Neuronal stem cell (in vitro differentiated cells): ENCODE measurements at regions not wholly inside any gene's neighbourhood (a gene's known extent, or its start where the extent isn't known, plus 50 kb on each side); places are given as distances from the start of the nearest gene placed in this dataset.

ENCODE experiments used
- DNase-seq: peaks from one replicate; pipeline ENCODE4 v3.0.0-alpha.2; 2013; ENCODE audit warnings: low spot score
- H2AFZ ChIP-seq: one replicate; pipeline ENCODE4 v1.6.1; 2013; ENCODE audit warnings: mild to moderate bottlenecking, low read length, inconsistent platforms
- H2AK5ac ChIP-seq: 2 replicates; pipeline ENCODE4 v1.6.1; 2013; ENCODE audit warnings: low read depth, mild to moderate bottlenecking, inconsistent platforms, low read length, moderate library complexity, mixed read lengths
- H2BK120ac ChIP-seq: 2 replicates; pipeline ENCODE4 v1.6.1; 2013; ENCODE audit warnings: low read depth, mild to moderate bottlenecking, inconsistent platforms, low read length, moderate library complexity, mixed read lengths
- H2BK12ac ChIP-seq: one replicate; pipeline ENCODE4 v1.6.1; 2013; ENCODE audit warnings: low read length, inconsistent platforms
- H2BK15ac ChIP-seq: 2 replicates; pipeline ENCODE4 v1.6.1; 2013; ENCODE audit warnings: mild to moderate bottlenecking, low read length, inconsistent platforms, mixed read lengths
- H2BK5ac ChIP-seq: one replicate; pipeline ENCODE4 v1.6.1; 2013; ENCODE audit warnings: inconsistent platforms, mild to moderate bottlenecking, low read length, moderate library complexity
- H3K14ac ChIP-seq: one replicate; pipeline ENCODE4 v1.6.1; 2013; ENCODE audit warnings: low read length, inconsistent platforms
- H3K18ac ChIP-seq: 2 replicates; pipeline ENCODE4 v1.6.1; 2013; ENCODE audit warnings: low read length, inconsistent platforms
- H3K23ac ChIP-seq: 2 replicates; pipeline ENCODE4 v1.6.1; 2013; ENCODE audit warnings: low read depth, mild to moderate bottlenecking, mixed read lengths, low read length, inconsistent platforms; ENCODE audit not compliant: poor library complexity
- H3K27ac ChIP-seq: replicated peaks from 3 replicates; pipeline ENCODE4 v1.5.1; 2013; ENCODE audit warnings: low read length, inconsistent platforms
- H3K27me3 ChIP-seq, 3 experiments: 2 replicates each; pipeline ENCODE4 v1.6.1; 2013; ENCODE audit warnings: low read length in 3 of 3, mild to moderate bottlenecking in 2 of 3, inconsistent platforms in 1 of 3, low read depth in 1 of 3, mixed read lengths in 1 of 3, moderate library complexity in 1 of 3; ENCODE audit not compliant: control insufficient read depth in 3 of 3, insufficient read depth in 3 of 3
- H3K36me3 ChIP-seq, 2 donors: replicated peaks in 1 of 2; 2 replicates each; pipeline ENCODE4 v1.6.1; 2013; ENCODE audit warnings: low read length in 2 of 2; ENCODE audit not compliant: control insufficient read depth in 2 of 2, insufficient read depth in 2 of 2
- H3K4ac ChIP-seq: 2 replicates; pipeline ENCODE4 v1.6.1; 2013; ENCODE audit warnings: inconsistent platforms, mild to moderate bottlenecking, low read length, moderate library complexity
- H3K4me1 ChIP-seq, 2 donors: 1 replicate in 1 of 2; 2 replicates in 1 of 2; pipeline ENCODE4 v1.6.1; 2013; ENCODE audit warnings: low read length in 2 of 2, low read depth in 1 of 2; ENCODE audit not compliant: control insufficient read depth in 2 of 2, insufficient read depth in 1 of 2
- H3K4me2 ChIP-seq: one replicate; pipeline ENCODE4 v1.6.1; 2013; ENCODE audit warnings: mild to moderate bottlenecking, low read length, inconsistent platforms; ENCODE audit not compliant: insufficient read depth, poor library complexity, severe bottlenecking
- H3K4me3 ChIP-seq, 2 donors: 2 replicates each; pipeline ENCODE4 v1.5.1; 2013; ENCODE audit warnings: low read length in 2 of 2, mild to moderate bottlenecking in 2 of 2, inconsistent platforms in 1 of 2, moderate library complexity in 1 of 2
- H3K79me1 ChIP-seq: one replicate; pipeline ENCODE4 v1.6.1; 2013; ENCODE audit warnings: low read depth, mild to moderate bottlenecking, inconsistent platforms, low read length, moderate library complexity
- H3K9ac ChIP-seq: one replicate; pipeline ENCODE4 v1.6.1; 2013; ENCODE audit warnings: mild to moderate bottlenecking, low read depth, low read length, inconsistent platforms; ENCODE audit not compliant: poor library complexity
- H3K9me3 ChIP-seq, 2 donors: replicated peaks in 1 of 2; 2 replicates each; pipeline versions ENCODE3 to v1.6.1; 2013; ENCODE audit warnings: low read length in 2 of 2, mild to moderate bottlenecking in 2 of 2, inconsistent platforms in 1 of 2, low read depth in 1 of 2, mixed read lengths in 1 of 2, moderate library complexity in 1 of 2; ENCODE audit not compliant: control insufficient read depth in 2 of 2, insufficient read depth in 1 of 2
- H4K8ac ChIP-seq: one replicate; pipeline ENCODE4 v1.6.1; 2013; ENCODE audit warnings: low read depth, mild to moderate bottlenecking, inconsistent platforms, low read length, moderate library complexity
- H4K91ac ChIP-seq: one replicate; pipeline ENCODE4 v1.6.1; 2013; ENCODE audit warnings: low read length, low read depth, mild to moderate bottlenecking, inconsistent platforms; ENCODE audit not compliant: poor library complexity
- WGBS, 2 donors: extraction: QIAGEN DNeasy Blood & Tissue Kit; methylation state at CpG; one replicate each; pipeline ENCODE4 v1.1.7; 2013; ENCODE audit warnings: missing lambda C conversion rate in 2 of 2, mixed read lengths in 1 of 2; ENCODE audit not compliant: insufficient read length in 2 of 2, insufficient replicate concordance in 1 of 2; ENCODE audit errors: extremely low coverage in 2 of 2; 5-methylcytosine and 5-hydroxymethylcytosine counted together

DNA sequence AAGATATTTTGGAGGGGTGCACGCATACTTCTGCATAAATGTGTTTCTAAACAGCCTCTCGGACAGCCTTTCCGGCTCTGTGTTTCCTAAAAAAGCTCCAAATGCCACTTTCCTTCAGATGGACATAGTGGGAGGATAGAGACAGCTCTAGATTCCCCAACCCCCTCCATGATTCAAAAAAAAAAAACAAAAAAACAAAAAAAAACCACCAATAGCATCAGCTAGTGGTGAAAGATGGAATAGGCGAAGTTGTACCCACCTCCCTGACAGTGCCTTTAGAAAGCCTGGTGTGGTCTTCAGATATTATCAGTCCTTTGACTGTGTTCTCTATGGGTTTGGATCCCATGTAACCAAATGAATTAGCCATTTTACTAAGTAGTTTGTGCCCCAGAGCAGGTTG lies 94.1 kb downstream of the PHETA1 start:
- Histone ChIP-seq H2BK12ac (no peak overlapping the region), H2BK120ac (no peak overlapping the region), H2BK5ac (no peak overlapping the region), H3K4me1 (peaks cover 0 to 2% of the 10 kb centered on the region in 2 donors), H3K9me3 (peaks cover 0 to 2% of the 10 kb centered on the region in 2 donors), H3K9ac (no peak overlapping the region), H2BK15ac (no peak overlapping the region), H3K4me2 (no peak overlapping the region), H3K36me3 (no peaks in the 10 kb centered on the region), H3K18ac (peak overlapping the region; percentile 23), H3K14ac (no peak overlapping the region), H3K27ac (no peak overlapping the region), H4K91ac (no peak overlapping the region), H3K27me3 (no peaks in the 10 kb centered on the region), H3K4ac (no peak overlapping the region), H3K79me1 (no peaks in the 10 kb centered on the region), H3K23ac (no peak overlapping the region), H2AK5ac (no peak overlapping the region), H4K8ac (no peak overlapping the region), H2AFZ (no peak overlapping the region), H3K4me3 (no peak overlapping the region)
- no peak for DNase-seq
- WGBS, 2 donors = no CpG with 5 or more reads among the region's 4 CpGs

DNA sequence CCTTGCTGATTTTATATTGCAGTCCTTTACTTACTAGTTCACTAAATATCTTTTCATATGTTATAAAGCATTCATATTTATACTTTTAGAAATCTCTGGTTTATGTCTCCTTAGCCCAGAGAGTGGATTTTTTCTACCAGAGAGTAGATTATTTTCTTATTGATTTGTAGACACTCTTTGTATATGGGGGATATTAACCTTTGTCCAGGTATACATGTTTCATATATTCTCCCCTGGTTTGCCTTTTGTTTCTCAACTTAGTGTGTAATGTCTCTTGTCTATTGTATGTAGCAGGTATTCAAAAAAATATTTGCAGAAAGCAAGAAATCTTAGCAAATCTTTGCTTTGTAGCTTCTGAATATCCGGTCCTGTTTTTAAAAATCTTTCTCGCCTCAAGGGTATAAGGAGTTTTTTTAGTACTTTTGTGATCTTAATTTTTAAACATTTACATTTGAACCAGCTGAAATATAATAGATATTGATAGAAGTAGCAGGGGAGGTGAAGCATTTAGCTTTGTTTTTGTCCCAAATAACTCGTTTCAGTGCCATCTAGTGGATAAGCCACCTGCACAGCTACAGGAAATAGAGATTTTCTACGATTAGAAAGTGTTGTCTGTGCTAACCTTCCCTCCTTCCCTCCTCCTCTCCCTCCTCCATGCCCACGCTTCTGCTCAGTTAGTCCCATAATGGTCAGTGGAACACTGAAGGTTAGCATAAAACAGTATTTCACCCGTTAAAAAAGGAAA lies 97.0 kb downstream of the PHETA1 start:
- no peak overlapping the region for H3K18ac ChIP-seq
- no peak overlapping the region for H2AFZ ChIP-seq
- no peaks in the 10 kb centered on the region for H3K79me1 ChIP-seq
- no peak overlapping the region for H4K91ac ChIP-seq
- no peak overlapping the region for H3K9ac ChIP-seq
- H3K4me2 ChIP-seq = no peak overlapping the region
- H2BK15ac ChIP-seq = no peak overlapping the region
- H2BK5ac ChIP-seq = no peak overlapping the region
- no peak for DNase-seq
- H3K4me1 ChIP-seq = peaks cover 0 to 2% of the 10 kb centered on the region in 2 donors
- no peak overlapping the region for H3K23ac ChIP-seq
- no peaks in the 10 kb centered on the region for H3K27me3 ChIP-seq
- no peak overlapping the region for H2AK5ac ChIP-seq
- WGBS, 2 donors = no CpG with 5 or more reads among the region's 6 CpGs
- H3K36me3 ChIP-seq = no peaks in the 10 kb centered on the region
- H3K4me3 ChIP-seq = no peak overlapping the region
- H3K27ac ChIP-seq = no peak overlapping the region
- no peak overlapping the region for H4K8ac ChIP-seq
- no peak overlapping the region for H3K14ac ChIP-seq
- no peak overlapping the region for H2BK12ac ChIP-seq
- no peaks in the 10 kb centered on the region for H3K9me3 ChIP-seq
- H2BK120ac ChIP-seq = no peak overlapping the region
- H3K4ac ChIP-seq = no peak overlapping the region

DNA sequence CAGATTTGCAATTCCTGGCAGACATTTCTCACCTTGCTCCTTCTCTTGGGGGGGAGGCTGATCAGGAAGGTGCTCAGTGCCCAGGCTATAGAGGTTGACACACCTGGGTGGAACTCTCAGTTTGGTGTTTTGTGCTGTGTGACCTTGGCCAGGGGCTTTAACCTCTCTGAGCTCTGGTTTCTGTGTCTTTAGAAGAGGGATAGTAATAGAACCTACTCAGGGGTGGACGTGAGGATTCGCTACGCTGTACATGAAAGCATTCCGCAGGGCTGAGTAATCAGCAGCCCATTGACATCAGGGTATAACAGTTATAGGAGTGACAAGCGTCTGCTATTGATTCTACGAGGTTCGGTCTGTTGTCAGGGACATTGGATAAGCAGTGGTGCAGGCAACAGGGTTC lies 98.1 kb downstream of the PHETA1 start:
- Histone ChIP-seq H3K27me3 (no peaks in the 10 kb centered on the region), H4K8ac (no peak overlapping the region), H3K27ac (no peak overlapping the region), H2BK5ac (no peak overlapping the region), H3K9me3 (no peaks in the 10 kb centered on the region), H3K4me1 (peaks cover 0 to 3% of the 10 kb centered on the region in 2 donors), H3K23ac (no peak overlapping the region), H3K4me3 (no peak overlapping the region), H3K18ac (no peak overlapping the region), H3K9ac (no peak overlapping the region), H2BK12ac (no peak overlapping the region), H3K14ac (no peak overlapping the region), H2BK120ac (no peak overlapping the region), H3K4ac (no peak overlapping the region), H3K36me3 (no peaks in the 10 kb centered on the region), H3K4me2 (no peak overlapping the region), H2BK15ac (no peak overlapping the region), H2AK5ac (no peak overlapping the region), H2AFZ (no peak overlapping the region), H3K79me1 (no peaks in the 10 kb centered on the region), H4K91ac (no peak overlapping the region)
- WGBS, 2 donors = no CpG with 5 or more reads among the region's 7 CpGs
- DNase-seq = no peak

DNA sequence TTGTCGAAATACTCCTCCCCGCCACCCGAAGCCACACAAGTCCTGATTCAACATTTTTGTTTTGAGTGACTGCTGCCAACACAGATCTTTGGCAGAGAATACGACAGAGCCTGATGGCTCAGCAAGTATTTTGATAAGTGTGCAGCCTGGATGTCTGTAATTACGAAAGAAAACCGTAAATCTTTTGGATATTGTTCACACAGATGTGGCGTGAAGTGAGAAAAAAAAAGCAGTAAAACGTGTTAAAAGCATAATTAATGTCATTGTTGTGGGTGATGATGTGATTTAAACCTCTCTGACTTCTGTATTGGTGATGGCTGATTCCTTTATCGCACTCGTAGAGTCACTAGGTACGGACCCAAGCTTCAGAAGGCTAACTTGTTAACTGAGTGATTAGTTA lies 98.7 kb downstream of the PHETA1 start:
- DNase-seq = no peak
- Histone ChIP-seq H2AK5ac (no peak overlapping the region), H3K79me1 (no peaks in the 10 kb centered on the region), H3K4me1 (peaks cover 0 to 3% of the 10 kb centered on the region in 2 donors), H2BK120ac (no peak overlapping the region), H3K4me3 (no peak overlapping the region), H3K18ac (no peak overlapping the region), H3K9me3 (no peaks in the 10 kb centered on the region), H3K36me3 (no peaks in the 10 kb centered on the region), H4K8ac (no peak overlapping the region), H2BK12ac (no peak overlapping the region), H3K14ac (no peak overlapping the region), H2BK5ac (no peak overlapping the region), H3K4me2 (no peak overlapping the region), H3K9ac (no peak overlapping the region), H3K27ac (no peak overlapping the region), H3K23ac (no peak overlapping the region), H3K4ac (no peak overlapping the region), H2AFZ (no peak overlapping the region), H3K27me3 (no peaks in the 10 kb centered on the region), H2BK15ac (no peak overlapping the region), H4K91ac (no peak overlapping the region)
- WGBS, 2 donors = no CpG with 5 or more reads among the region's 11 CpGs
